Fibroblast of the aortic adventitia (primary cell): ENCODE measurements at regions not wholly inside any gene's neighbourhood (a gene's known extent, or its start where the extent isn't known, plus 50 kb on each side); places are given as distances from the start of the nearest gene placed in this dataset.
"Not testable (repeated sequence)": the region's sequence is repeated elsewhere in the genome, so short reads cannot be mapped to it uniquely, and the experiment has no call there.

Experiments used
- DNase-seq: peaks from one replicate; pipeline ENCODE4 v3.0.0-alpha.2; 2010; ENCODE audit warnings: low read depth
- H3K4me3 ChIP-seq: 2 replicates; pipeline ENCODE4 v1.5.1; 2011; ENCODE audit warnings: low read depth, mild to moderate bottlenecking, control low read depth, low read length, moderate library complexity
- TF ChIP-seq, protein P1 (sequence below): IDR thresholded peaks from 2 replicates; pipeline ENCODE4 v1.5.1; 2011; ENCODE audit warnings: mild to moderate bottlenecking, low read length, control low read depth, inconsistent platforms; ENCODE audit not compliant: insufficient read depth

DNA sequence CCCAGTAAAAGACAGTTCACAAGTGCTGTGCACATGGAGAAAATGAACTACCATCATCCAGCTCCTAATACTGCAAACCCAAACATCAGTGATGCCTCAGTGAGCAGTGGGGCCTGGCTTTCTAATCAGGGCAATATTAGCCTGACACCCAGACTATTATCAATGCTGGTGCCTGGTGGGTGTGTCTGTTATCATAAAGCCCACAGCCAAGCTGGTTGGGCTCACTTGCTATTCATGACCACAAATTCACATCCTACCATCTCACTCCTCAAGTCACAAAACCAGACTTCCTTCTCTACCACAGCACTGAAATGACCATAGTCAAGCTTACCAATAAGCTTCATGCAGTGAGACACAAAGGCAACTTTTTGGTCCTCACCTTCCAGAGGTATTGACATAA, 180.8 kb upstream of the PLN start:
- DNase-seq: no peak

GRCh38 chr6:118370722-118371121, 177.4 kb upstream of the PLN start:
- H3K4me3 ChIP-seq: no peak overlapping the region
- TF ChIP-seq, protein P1, sequence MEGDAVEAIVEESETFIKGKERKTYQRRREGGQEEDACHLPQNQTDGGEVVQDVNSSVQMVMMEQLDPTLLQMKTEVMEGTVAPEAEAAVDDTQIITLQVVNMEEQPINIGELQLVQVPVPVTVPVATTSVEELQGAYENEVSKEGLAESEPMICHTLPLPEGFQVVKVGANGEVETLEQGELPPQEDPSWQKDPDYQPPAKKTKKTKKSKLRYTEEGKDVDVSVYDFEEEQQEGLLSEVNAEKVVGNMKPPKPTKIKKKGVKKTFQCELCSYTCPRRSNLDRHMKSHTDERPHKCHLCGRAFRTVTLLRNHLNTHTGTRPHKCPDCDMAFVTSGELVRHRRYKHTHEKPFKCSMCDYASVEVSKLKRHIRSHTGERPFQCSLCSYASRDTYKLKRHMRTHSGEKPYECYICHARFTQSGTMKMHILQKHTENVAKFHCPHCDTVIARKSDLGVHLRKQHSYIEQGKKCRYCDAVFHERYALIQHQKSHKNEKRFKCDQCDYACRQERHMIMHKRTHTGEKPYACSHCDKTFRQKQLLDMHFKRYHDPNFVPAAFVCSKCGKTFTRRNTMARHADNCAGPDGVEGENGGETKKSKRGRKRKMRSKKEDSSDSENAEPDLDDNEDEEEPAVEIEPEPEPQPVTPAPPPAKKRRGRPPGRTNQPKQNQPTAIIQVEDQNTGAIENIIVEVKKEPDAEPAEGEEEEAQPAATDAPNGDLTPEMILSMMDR: no peak
- no peak for DNase-seq

More for the DNA sequence above, 180.8 kb upstream of the PLN start:
- TF ChIP-seq, protein P1: no peak
- H3K4me3 ChIP-seq: no peak overlapping the region

GRCh38 chr6:118371955-118372354, 176.1 kb upstream of the PLN start:
- DNase-seq: no peak
- TF ChIP-seq, protein P1: no peak
- H3K4me3 ChIP-seq: no peak overlapping the region

- TF ChIP-seq, protein P1: no peak
- no peak for DNase-seq
- H3K4me3 ChIP-seq: no peak overlapping the region
These were observed 175.7 kb upstream of the PLN start for GRCh38 chr6:118372413-118372812.

GRCh38 chr6:118377711-118378414, 170.2 kb upstream of the PLN start:
- no peak overlapping the region for H3K4me3 ChIP-seq
- DNase-seq: no peak
- TF ChIP-seq, protein P1: no peak

GRCh38 chr6:118380620-118381019, 167.5 kb upstream of the PLN start:
- H3K4me3 ChIP-seq, DNase-seq: not testable (repeated sequence)

DNA sequence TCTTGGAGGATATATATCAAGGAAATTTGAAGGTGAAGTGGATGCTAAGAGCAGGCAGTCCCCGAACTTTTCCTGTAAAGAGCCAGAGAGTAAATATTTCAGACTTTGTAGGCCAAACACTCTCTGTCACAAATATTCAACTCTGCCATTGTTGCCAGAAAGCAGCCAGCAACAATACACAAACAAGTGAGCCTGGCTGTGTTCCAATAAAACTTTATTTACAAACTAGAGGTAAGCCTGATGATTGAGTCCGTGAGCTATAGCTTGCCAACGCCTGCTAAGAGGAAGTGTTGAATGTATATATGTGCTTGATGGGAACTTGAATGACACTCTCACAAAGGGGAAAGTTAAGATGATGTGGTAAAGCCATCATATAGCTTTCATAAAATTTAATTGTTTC, 166.0 kb upstream of the PLN start:
- TF ChIP-seq, protein P1: no peak
- DNase-seq: no peak
- no peak overlapping the region for H3K4me3 ChIP-seq
